ENCODE measurements at regions not wholly inside any gene's neighbourhood (a gene's known extent, or its start where the extent isn't known, plus 50 kb on each side); places are given as distances from the start of the nearest gene placed in this dataset.

DNA sequence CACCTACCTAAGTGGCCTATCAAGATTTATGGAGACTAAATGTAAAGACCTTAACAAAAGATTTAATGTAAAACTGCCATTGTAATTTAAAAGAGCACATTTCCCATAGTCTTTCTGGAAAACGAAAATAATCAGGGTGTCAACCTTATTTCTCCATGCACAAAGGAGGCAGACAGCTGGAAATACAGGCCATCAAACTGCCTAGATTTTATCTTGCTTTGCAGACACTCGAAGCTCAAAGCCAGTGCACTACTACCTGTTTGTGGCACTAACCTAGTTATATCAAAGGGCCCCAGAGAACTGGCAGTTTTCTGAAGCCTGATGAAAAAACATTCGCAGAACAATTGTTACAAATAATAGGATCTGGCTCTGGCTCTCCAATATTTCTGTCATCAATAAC, 863.9 kb downstream of the STPG2 start:
- TF ChIP-seq CTCF (conservative IDR thresholded peaks at IDR 0.05; ENCODE audit: low read depth, low read length) (no peak), EZH2 (IDR thresholded peaks at IDR 0.05; ENCODE audit: borderline replicate concordance, low read depth, low read length, poor library complexity, severe bottlenecking) (no peak)

All from A673 (cell line).